Esophagus muscularis mucosa (tissue), 3 donors: ENCODE measurements at regions not wholly inside any gene's neighbourhood (a gene's known extent, or its start where the extent isn't known, plus 50 kb on each side); places are given as distances from the start of the nearest gene placed in this dataset.

ENCODE experiments used
- POLR2A ChIP-seq: fragments of 450-650 bp; IDR thresholded peaks from one replicate; pipeline ENCODE4 v1.6.1; 2017; ENCODE audit warnings: antibody characterized with exemption, moderate library complexity, mild to moderate bottlenecking, low read depth
- TF ChIP-seq, protein P1 (sequence below), 3 experiments: fragments of 200-600 bp in 2 of 3; fragments of 450-650 bp in 1 of 3; sonication (generic) in 2 of 3; IDR thresholded peaks; one replicate each; pipeline ENCODE4 v1.5.1; 2017 to 2019; ENCODE audit warnings: antibody characterized with exemption in 3 of 3, mild to moderate bottlenecking in 2 of 3, moderate library complexity in 1 of 3

GRCh38 chr13:91042870-91043269 lies 304.6 kb upstream of the MIR17HG start:
- TF ChIP-seq, protein P1, sequence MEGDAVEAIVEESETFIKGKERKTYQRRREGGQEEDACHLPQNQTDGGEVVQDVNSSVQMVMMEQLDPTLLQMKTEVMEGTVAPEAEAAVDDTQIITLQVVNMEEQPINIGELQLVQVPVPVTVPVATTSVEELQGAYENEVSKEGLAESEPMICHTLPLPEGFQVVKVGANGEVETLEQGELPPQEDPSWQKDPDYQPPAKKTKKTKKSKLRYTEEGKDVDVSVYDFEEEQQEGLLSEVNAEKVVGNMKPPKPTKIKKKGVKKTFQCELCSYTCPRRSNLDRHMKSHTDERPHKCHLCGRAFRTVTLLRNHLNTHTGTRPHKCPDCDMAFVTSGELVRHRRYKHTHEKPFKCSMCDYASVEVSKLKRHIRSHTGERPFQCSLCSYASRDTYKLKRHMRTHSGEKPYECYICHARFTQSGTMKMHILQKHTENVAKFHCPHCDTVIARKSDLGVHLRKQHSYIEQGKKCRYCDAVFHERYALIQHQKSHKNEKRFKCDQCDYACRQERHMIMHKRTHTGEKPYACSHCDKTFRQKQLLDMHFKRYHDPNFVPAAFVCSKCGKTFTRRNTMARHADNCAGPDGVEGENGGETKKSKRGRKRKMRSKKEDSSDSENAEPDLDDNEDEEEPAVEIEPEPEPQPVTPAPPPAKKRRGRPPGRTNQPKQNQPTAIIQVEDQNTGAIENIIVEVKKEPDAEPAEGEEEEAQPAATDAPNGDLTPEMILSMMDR (IDR thresholded peaks at IDR 0.05) = no peak
- no peak for TF ChIP-seq POLR2A
